ENCODE measurements at regions not wholly inside any gene's neighbourhood (a gene's known extent, or its start where the extent isn't known, plus 50 kb on each side); places are given as distances from the start of the nearest gene placed in this dataset.

DNA sequence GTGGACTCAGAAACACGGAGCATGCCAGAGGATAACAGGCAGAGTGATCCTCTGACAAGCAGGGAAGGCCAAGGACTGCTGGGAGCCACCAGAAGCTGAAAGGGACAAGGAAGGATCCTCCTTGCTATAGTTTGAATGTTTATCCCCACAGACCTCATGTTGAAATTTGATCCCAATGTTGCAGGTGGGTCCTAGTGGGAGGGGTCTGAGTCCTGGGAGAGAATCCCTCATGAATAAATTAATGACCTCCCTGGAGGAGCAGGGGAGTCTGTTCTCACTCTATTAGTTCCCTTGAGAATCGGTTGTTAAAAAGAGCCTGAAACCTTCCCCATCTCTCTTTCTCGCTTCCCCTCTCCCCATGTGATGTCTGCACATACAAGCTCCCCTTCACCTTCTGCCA lies 124.4 kb downstream of the FBXO15 start:
- Histone ChIP-seq H3K4me1 (no peaks in the 10 kb centered on the region), H3K27ac (no peak overlapping the region), H3K27me3 (no peaks in the 10 kb centered on the region), H3K36me3 (no peaks in the 10 kb centered on the region), H3K4me3 (no peak overlapping the region), H3K9me3 (replicated peaks) (no peaks in the 10 kb centered on the region)
- DNase-seq = no peak

DNA sequence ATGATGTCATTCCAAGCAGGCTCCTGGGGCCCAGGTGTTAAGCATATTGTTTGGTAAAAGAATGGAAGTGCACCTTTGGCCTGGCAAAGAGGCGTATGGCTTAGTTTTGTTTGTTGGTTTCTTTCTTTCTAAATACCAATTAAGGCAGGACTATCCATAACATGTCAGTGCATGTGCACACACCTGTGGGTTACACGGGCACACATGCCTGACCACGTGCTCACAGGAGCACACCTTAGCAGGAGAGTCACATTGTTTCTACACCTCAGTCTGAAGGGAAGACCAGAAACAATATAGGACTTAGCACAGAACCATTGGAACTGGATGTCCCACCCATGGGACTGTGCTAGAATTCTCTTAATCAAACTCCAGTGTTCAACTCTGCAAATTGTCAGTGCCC lies 127.8 kb downstream of the FBXO15 start:
- H3K4me3 ChIP-seq = no peak overlapping the region
- no peak for DNase-seq
- no peaks in the 10 kb centered on the region for H3K27me3 ChIP-seq
- H3K4me1 ChIP-seq = no peaks in the 10 kb centered on the region
- no peaks in the 10 kb centered on the region for H3K9me3 ChIP-seq (replicated peaks)
- H3K36me3 ChIP-seq = no peaks in the 10 kb centered on the region
- H3K27ac ChIP-seq = no peak overlapping the region

DNA sequence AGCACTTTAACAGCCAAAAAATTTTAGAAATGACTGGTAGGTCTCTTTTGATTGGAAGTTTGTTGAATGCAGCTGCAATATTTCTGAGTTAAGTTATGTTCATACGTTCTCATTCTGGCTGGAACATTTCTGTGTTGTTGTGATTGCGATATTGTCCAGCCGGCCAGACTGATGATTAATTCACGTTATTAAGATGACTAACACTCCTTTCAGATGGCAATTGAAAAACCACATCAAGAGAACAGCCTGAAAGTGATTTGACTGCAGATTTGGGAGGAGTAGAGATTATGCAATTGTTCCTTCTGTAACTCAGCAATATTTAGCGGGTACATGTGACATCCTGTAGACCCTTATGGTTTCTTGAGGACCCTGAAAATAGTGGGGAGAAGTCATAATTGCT lies 133.7 kb downstream of the FBXO15 start:
- no peaks in the 10 kb centered on the region for H3K36me3 ChIP-seq
- H3K4me1 ChIP-seq = no peaks in the 10 kb centered on the region
- H3K27ac ChIP-seq = no peak overlapping the region
- no peak overlapping the region for H3K4me3 ChIP-seq
- no peaks in the 10 kb centered on the region for H3K9me3 ChIP-seq (replicated peaks)
- no peaks in the 10 kb centered on the region for H3K27me3 ChIP-seq
- no peak for DNase-seq

DNA sequence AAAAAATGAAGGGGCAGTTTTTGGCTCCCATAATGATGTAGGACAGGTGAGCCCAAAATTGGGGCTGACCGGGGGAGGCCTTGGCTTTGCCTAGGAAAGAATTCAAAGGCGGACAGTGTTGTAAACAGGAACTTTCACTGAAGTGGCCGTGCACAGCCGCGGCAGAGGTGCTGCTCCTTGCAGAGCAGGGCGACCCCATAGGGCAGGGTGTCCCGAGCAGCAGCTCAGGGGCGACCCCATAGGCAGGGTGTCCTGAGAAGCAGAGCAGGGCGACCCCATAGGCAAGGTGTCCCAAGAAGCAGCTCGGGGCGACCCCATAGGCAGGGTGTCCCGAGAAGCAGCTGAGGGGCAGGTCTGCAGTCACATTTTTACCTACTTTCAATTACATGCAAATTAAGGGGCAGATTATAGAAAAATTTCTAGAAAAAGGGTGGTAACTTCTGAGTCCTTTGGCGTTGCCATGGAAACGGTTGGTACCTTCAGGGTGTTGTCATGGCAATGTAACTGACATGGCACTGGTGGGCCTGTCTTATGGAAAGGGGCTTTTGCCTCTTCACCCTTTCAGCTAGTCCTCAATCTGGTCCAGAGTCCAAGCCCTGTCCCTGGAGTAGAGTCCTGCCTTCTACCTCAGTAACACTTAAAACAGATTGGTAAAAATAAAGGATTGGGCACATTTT lies 134.5 kb downstream of the FBXO15 start:
- Histone ChIP-seq H3K36me3 (no peaks in the 10 kb centered on the region), H3K9me3 (replicated peaks) (no peaks in the 10 kb centered on the region), H3K27me3 (no peaks in the 10 kb centered on the region), H3K4me3 (no peak overlapping the region), H3K4me1 (no peaks in the 10 kb centered on the region), H3K27ac (no peak overlapping the region)
- no peak for DNase-seq

DNA sequence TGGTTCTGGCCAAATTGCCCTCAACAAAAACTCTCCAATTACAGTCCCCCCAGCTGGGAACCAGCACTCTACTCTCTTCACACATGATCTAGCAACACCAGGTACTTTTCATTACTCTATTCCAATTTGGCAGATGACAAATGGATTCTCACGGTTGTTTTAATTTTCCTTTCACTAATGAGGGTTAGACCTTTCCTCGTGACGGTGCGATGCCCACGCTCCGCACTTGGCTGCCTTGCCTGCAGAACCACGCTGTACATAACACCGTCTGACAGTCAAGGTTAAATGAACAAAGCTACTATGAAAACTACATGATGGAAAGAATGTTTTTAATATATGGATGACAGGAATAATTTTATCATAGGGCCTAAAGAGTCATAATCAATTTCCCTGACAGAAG lies 141.5 kb downstream of the FBXO15 start:
- no peaks in the 10 kb centered on the region for H3K9me3 ChIP-seq (replicated peaks)
- no peak for DNase-seq
- no peak overlapping the region for H3K27ac ChIP-seq
- no peaks in the 10 kb centered on the region for H3K36me3 ChIP-seq
- no peak overlapping the region for H3K4me3 ChIP-seq
- H3K27me3 ChIP-seq = no peaks in the 10 kb centered on the region
- no peaks in the 10 kb centered on the region for H3K4me1 ChIP-seq

DNA sequence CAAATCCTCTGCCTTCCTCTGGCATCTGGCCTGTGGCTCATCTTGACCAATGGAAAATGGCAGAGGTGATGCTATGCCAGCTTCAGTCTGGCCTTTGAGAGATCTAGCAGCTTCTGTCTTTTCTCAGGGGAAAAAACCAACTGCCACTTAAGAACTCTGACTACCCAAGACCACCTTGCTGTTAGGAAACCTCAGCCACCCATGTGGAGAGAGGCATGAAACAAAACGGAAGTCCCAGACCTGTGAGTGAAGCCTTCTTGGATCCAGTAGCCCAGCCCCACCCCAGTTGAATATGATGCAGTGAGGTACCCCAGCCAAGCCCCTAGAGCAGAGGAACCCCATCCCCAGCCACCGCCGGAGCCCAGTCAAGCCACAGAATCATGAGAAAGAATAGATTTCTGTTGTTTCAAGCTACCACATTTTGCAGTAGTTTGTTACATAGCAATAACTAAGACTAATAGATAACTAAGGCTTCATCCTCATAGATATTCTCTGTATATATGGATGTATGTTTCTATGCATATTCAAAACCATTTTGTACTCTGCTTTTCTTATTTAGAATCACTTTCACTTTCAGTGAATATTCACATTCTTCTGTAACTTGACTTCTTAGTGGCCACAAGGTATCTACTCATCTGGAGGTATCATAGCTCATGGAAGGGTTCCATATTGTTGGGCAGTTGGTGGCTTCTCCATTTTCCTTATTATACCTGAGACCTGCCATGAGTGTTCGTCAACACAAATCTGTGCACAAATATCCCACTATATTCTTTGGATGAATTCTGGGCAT lies 142.1 kb downstream of the FBXO15 start:
- DNase-seq = no peak
- H3K27ac ChIP-seq = no peak overlapping the region
- H3K4me1 ChIP-seq = no peaks in the 10 kb centered on the region
- no peaks in the 10 kb centered on the region for H3K9me3 ChIP-seq (replicated peaks)
- H3K36me3 ChIP-seq = no peaks in the 10 kb centered on the region
- no peak overlapping the region for H3K4me3 ChIP-seq
- no peaks in the 10 kb centered on the region for H3K27me3 ChIP-seq

DNA sequence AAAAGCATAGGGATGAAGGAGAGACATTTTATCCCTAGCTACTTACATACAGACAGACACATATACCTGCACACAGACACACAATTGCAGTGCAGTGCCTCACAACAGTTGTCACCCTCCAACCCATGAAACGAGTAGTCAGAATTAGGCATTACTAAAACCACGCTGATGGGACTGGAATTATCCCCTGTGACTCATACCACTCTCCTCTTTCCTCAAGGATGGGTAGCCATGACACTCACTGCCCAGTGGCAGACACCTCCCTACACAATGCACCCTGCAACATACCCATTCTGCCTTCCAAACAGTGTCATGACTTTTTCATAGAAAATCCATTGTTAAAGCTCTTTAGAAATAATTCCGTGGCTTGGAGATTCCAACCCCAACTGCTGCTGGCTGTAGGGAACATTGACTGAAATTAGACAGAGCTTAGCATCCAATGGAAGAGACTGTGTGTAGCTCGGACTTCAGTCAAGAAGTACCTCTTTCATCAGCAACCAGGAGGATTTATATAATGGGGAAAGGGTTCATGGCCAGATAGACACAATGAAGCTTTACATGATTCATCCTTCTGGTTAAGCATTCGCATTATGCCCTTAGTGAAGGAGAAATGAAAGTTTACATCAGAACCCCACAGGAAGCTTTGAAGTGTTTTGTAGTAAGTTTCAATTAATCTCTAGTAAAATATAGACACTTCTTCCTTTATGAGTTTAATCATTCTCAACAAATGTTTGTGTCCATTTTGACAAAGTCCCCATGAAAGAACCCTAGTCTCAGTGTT lies 155.2 kb downstream of the FBXO15 start:
- Histone ChIP-seq H3K9me3 (replicated peaks) (no peaks in the 10 kb centered on the region), H3K4me1 (no peaks in the 10 kb centered on the region)

DNA sequence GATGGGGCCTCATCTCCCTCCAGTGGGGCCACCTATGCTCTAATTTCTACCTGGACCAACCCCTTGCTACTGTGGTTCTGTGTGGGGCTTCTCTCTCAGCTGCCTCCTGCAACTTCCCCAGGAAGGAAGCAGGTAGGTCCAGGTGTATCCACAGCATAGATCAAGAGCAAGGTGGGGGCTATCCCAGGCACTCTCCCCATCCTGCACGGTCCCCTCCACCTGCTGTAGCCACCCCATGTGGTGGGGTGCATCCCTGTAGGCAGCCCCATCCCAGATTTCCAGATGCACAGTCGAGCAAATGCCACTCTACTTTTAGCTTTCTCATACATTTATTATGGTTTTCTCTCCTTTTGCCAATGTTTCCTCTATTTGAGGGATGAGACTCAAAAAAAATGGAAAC lies 156.1 kb downstream of the FBXO15 start:
- H3K27ac ChIP-seq = no peak overlapping the region
- H3K9me3 ChIP-seq (replicated peaks) = no peaks in the 10 kb centered on the region
- no peaks in the 10 kb centered on the region for H3K36me3 ChIP-seq
- no peak for DNase-seq
- no peaks in the 10 kb centered on the region for H3K27me3 ChIP-seq
- H3K4me3 ChIP-seq = no peak overlapping the region
- H3K4me1 ChIP-seq = no peaks in the 10 kb centered on the region

More for the DNA sequence above, 155.2 kb downstream of the FBXO15 start:
- no peaks in the 10 kb centered on the region for H3K36me3 ChIP-seq
- H3K4me3 ChIP-seq = no peak overlapping the region
- no peaks in the 10 kb centered on the region for H3K27me3 ChIP-seq
- no peak for DNase-seq
- no peak overlapping the region for H3K27ac ChIP-seq

DNA sequence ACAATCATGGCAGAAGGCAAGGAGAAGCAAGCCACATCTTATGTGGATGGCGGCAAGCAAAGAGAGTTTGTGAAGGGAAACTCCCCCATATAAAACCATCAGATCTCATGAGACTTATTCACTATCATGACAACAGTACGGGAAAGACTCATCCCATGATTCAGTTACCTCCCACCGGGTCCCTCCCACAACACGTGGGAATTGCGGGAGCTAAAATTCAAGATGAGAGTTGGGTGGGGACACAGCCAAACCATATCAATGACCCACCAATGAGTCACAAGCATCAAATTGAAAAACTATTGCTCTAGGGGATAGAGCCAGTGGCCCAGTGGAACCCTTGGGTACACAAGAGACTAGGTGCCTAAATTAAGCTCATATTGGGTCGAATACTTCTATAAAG lies 157.4 kb downstream of the FBXO15 start:
- Histone ChIP-seq H3K4me1 (no peaks in the 10 kb centered on the region), H3K27me3 (no peaks in the 10 kb centered on the region), H3K9me3 (replicated peaks) (no peaks in the 10 kb centered on the region), H3K4me3 (no peak overlapping the region), H3K36me3 (no peaks in the 10 kb centered on the region), H3K27ac (no peak overlapping the region)
- no peak for DNase-seq

DNA sequence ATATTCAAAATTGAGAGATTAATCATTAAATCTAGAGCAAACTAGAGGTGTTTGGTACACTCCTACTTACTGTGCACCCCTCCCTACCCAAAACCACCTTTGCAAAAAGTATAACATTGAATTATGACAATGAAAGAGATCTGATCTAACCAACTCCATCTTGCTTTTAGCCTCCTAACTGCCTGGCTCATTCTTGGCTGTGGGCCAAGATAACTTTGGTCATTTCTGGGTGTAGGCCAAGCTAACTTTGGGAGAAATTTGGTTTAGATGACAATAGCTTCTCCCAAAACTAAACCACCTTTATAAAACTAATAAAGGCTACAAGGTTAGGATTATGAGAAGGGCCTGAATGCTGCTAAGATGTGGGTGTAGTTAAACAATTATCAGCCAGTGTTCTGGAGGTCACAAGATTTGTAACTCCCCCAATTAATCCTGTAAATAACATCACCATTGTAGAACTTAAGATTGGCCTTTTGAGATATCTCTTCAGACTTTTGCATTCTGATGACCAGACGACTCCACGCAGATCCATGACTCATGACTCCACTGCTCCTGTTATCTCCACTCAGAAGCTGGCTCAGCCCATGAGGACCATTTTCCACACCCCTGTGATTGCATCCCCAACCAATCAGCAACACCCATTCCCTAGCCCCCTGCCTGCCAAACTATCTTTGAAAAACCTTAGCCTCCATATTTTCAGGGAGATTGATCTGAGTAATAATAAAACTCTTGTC lies 160.2 kb downstream of the FBXO15 start:
- Histone ChIP-seq H3K4me1 (no peaks in the 10 kb centered on the region), H3K9me3 (replicated peaks) (no peaks in the 10 kb centered on the region)

DNA sequence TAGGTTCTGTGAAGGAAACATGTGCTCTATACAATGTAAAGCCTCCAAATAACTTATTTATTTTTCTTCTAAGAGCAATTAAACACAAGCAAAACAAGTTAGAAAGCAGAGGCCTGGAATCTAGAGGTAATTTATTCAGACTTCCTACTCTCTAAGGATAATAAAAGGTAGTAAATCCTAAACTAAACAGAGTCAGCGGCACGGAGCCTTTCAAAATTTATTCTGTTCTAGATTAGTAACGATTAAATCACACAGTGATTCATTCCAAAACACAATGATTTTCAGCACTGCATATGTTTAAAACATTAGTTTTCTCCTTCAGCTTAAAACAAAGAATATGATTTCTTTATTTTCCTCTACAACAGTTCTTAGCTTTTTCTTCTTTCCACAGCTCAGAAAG lies 160.9 kb downstream of the FBXO15 start:
- H3K27ac ChIP-seq = no peak overlapping the region
- no peak overlapping the region for H3K4me3 ChIP-seq
- no peaks in the 10 kb centered on the region for H3K4me1 ChIP-seq
- no peak for DNase-seq
- H3K27me3 ChIP-seq = no peaks in the 10 kb centered on the region
- no peaks in the 10 kb centered on the region for H3K9me3 ChIP-seq (replicated peaks)
- H3K36me3 ChIP-seq = no peaks in the 10 kb centered on the region

More for the DNA sequence above, 160.2 kb downstream of the FBXO15 start:
- Histone ChIP-seq H3K4me3 (no peak overlapping the region), H3K27ac (no peak overlapping the region), H3K36me3 (no peaks in the 10 kb centered on the region), H3K27me3 (no peaks in the 10 kb centered on the region)
- DNase-seq = peak in 1 of 2 experiments; percentile 1

DNA sequence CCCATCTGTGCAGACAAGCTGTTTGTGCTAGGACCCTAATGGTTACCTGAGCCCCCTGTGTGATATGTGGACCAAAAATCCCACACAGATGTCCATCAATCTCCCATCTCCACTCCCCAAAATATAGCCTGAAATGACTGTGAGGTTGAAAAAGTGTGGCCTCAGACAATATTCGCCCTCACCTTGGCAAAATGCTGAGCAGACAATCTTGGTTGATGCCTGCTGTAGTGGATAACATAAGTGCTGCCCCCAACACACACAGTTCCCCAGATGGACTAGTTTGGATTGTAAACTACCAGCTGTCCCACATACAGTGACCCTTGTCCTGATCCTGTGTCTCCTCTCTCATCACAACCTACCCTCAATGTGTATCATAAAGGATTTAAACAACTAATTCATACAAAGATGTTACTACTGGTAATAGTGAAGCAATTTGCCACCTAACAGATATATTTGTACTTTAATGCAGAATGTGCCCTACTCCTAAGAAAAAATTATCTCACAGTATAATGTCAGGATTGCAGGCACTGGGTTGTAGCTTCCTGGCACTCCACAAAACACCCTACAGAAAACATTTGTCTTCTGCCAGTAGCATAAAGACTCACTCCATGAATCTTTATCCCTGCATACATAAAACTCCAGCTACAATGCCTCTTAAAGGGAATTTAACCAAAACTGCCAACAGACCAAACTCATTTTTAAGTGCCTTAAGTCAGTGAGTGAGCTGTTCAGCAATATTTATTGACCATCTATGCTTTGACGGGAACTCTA lies 161.6 kb downstream of the FBXO15 start:
- Histone ChIP-seq H3K27ac (no peak overlapping the region), H3K9me3 (replicated peaks) (no peaks in the 10 kb centered on the region), H3K36me3 (no peaks in the 10 kb centered on the region), H3K4me3 (no peak overlapping the region), H3K4me1 (no peaks in the 10 kb centered on the region), H3K27me3 (no peaks in the 10 kb centered on the region)
- no peak for DNase-seq

DNA sequence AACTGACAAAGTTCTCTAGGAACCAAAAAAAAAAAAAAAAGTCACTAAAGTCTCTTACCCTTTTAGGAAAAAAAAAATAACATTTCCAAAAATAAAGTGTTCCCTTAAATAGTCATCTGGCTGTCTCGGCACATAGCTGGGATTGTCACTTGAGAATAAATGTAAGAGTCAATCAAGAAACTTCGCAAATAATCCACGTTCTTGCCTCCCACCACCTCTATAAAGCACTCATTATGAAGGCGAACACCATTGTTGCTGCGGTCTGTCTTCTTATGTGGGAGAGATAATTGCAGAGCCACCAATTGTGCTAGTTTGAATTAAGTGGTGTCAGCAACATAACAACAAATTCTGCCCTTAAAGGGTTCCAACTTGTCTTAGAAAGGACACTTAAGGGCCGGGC lies 163.7 kb downstream of the FBXO15 start:
- H3K27ac ChIP-seq = no peak overlapping the region
- no peaks in the 10 kb centered on the region for H3K27me3 ChIP-seq
- no peak overlapping the region for H3K4me3 ChIP-seq
- no peak for DNase-seq
- H3K9me3 ChIP-seq (replicated peaks) = no peaks in the 10 kb centered on the region
- H3K36me3 ChIP-seq = no peaks in the 10 kb centered on the region
- H3K4me1 ChIP-seq = no peaks in the 10 kb centered on the region

DNA sequence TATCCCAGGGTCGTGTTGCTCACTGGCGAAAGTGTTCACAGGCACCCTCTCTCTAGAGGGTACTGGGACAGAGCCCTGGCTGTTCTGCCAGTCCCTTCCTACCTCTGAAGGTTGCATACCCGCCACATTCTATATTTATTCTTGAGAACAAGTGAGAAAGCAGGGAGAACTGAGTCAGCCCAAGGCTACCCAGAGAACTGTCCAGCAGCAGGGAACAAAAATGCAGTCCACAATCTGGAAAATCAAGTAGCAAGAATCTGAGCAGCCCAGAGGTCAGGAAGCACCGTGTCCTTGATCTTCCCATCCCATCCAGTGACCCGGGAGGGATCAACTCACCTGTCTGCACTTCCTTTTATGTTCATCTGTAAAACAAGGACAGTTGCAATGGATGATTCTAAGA lies 164.1 kb downstream of the FBXO15 start:
- no peak for DNase-seq

More for the DNA sequence above, 164.1 kb downstream of the FBXO15 start:
- H3K36me3 ChIP-seq = no peaks in the 10 kb centered on the region
- no peaks in the 10 kb centered on the region for H3K4me1 ChIP-seq
- no peaks in the 10 kb centered on the region for H3K9me3 ChIP-seq (replicated peaks)
- H3K27ac ChIP-seq = no peak overlapping the region
- H3K27me3 ChIP-seq = no peaks in the 10 kb centered on the region
- no peak overlapping the region for H3K4me3 ChIP-seq

Measured in SJCRH30 (cell line).